KBM-7 (cell line): ENCODE measurements at regions not wholly inside any gene's neighbourhood (a gene's known extent, or its start where the extent isn't known, plus 50 kb on each side); places are given as distances from the start of the nearest gene placed in this dataset.
"Not testable (repeated sequence)": the region's sequence is repeated elsewhere in the genome, so short reads cannot be mapped to it uniquely, and the experiment has no call there.

ENCODE experiments used
- DNase-seq: peaks from one replicate; pipeline ENCODE4 v3.0.0-alpha.2; 2015
- in situ Hi-C: fragments of 300-500 bp; cut with MboI; formaldehyde crosslinking; loops from 2 replicates; pipeline ENCODE4 v1.14.3; 2020; ENCODE audit warnings: low sequenced_read_pairs, low pct_unique_long_range_greater_than_20kb, mixed read lengths

GRCh38 chr6:40891686-40892085 lies 147.3 kb downstream of the UNC5CL start:
- in situ Hi-C loops = no loop called here
- no peak for DNase-seq

GRCh38 chr6:40891131-40891530 lies 147.9 kb downstream of the UNC5CL start:
- in situ Hi-C loops = no loop called here
- DNase-seq = no peak

GRCh38 chr6:40889137-40889832 lies 149.7 kb downstream of the UNC5CL start:
- in situ Hi-C loops = no loop called here
- DNase-seq = no peak

GRCh38 chr6:40888456-40888990 lies 150.5 kb downstream of the UNC5CL start:
- no peak for DNase-seq
- in situ Hi-C loops = no loop called here

- in situ Hi-C loops = no loop called here
- no peak for DNase-seq
Observed at GRCh38 chr6:40887792-40888340, 151.2 kb downstream of the UNC5CL start.

- in situ Hi-C loops = no loop called here
- DNase-seq = no peak
Observed at GRCh38 chr6:40887079-40887791, 151.8 kb downstream of the UNC5CL start.

- no peak for DNase-seq
- in situ Hi-C loops = no loop called here
Observed at GRCh38 chr6:40885139-40885774, 153.8 kb downstream of the UNC5CL start.

GRCh38 chr6:40882323-40882997 lies 156.6 kb downstream of the UNC5CL start:
- DNase-seq = no peak
- in situ Hi-C loops = no loop called here

GRCh38 chr6:40881501-40881900 lies 157.5 kb downstream of the UNC5CL start:
- in situ Hi-C loops = no loop called here
- DNase-seq = peak; percentile 31

- DNase-seq = no peak
- in situ Hi-C loops = no loop called here
Observed at GRCh38 chr6:40880906-40881305, 158.1 kb downstream of the UNC5CL start.

GRCh38 chr6:40879169-40879568 lies 159.9 kb downstream of the UNC5CL start:
- in situ Hi-C loops = no loop called here
- DNase-seq = no peak

- DNase-seq = no peak
- in situ Hi-C loops = no loop called here
Observed at GRCh38 chr6:40877362-40877761, 161.7 kb downstream of the UNC5CL start.

GRCh38 chr6:40876336-40876735 lies 162.7 kb downstream of the UNC5CL start:
- DNase-seq = no peak
- in situ Hi-C loops = no loop called here

GRCh38 chr6:40874495-40874894 lies 164.5 kb downstream of the UNC5CL start:
- no peak for DNase-seq
- in situ Hi-C loops = no loop called here

GRCh38 chr6:40871424-40871823 lies 167.6 kb downstream of the UNC5CL start:
- in situ Hi-C loops = no loop called here

GRCh38 chr6:40868089-40868865 lies 170.7 kb downstream of the UNC5CL start:
- in situ Hi-C loops, DNase-seq: not testable (repeated sequence)

More at GRCh38 chr6:40871424-40871823, 167.6 kb downstream of the UNC5CL start:
- no peak for DNase-seq

- DNase-seq, in situ Hi-C loops: not testable (repeated sequence)
Observed at GRCh38 chr6:40867527-40867926, 171.5 kb downstream of the UNC5CL start.

GRCh38 chr6:40865259-40865658 lies 173.8 kb downstream of the UNC5CL start:
- DNase-seq, in situ Hi-C loops: not testable (repeated sequence)
